BLaER1 (cell line): ENCODE measurements at regions not wholly inside any gene's neighbourhood (a gene's known extent, or its start where the extent isn't known, plus 50 kb on each side); places are given as distances from the start of the nearest gene placed in this dataset.
"Not testable (repeated sequence)": the region's sequence is repeated elsewhere in the genome, so short reads cannot be mapped to it uniquely, and the experiment has no call there.

Source experiments
- H3K27ac ChIP-seq: shearing (Covaris generic); formaldehyde crosslinking; 2 replicates; pipeline ENCODE4 v1.8.1; 2022
- H3K27me3 ChIP-seq: shearing (Covaris generic); formaldehyde crosslinking; 2 replicates; pipeline ENCODE4 v1.8.1; 2022
- H3K36me3 ChIP-seq: shearing (Covaris generic); formaldehyde crosslinking; 2 replicates; pipeline ENCODE4 v1.8.1; 2022
- H3K4me1 ChIP-seq: shearing (Covaris generic); formaldehyde crosslinking; 2 replicates; pipeline ENCODE4 v1.8.1; 2022
- H3K4me2 ChIP-seq: shearing (Covaris generic); formaldehyde crosslinking; 2 replicates; pipeline ENCODE4 v1.8.1; 2022
- H3K4me3 ChIP-seq: shearing (Covaris generic); formaldehyde crosslinking; 2 replicates; pipeline ENCODE4 v1.8.1; 2022
- H3K9ac ChIP-seq: shearing (Covaris generic); formaldehyde crosslinking; 2 replicates; pipeline ENCODE4 v1.8.1; 2022
- H3K9me3 ChIP-seq: shearing (Covaris generic); formaldehyde crosslinking; 2 replicates; pipeline ENCODE4 v1.8.1; 2022
- H4K20me1 ChIP-seq: shearing (Covaris generic); formaldehyde crosslinking; 2 replicates; pipeline ENCODE4 v1.8.1; 2022
- Cebpa-rat ChIP-seq: shearing (Covaris generic); IDR thresholded peaks from 2 replicates; pipeline ENCODE4 v1.8.1; 2022

DNA sequence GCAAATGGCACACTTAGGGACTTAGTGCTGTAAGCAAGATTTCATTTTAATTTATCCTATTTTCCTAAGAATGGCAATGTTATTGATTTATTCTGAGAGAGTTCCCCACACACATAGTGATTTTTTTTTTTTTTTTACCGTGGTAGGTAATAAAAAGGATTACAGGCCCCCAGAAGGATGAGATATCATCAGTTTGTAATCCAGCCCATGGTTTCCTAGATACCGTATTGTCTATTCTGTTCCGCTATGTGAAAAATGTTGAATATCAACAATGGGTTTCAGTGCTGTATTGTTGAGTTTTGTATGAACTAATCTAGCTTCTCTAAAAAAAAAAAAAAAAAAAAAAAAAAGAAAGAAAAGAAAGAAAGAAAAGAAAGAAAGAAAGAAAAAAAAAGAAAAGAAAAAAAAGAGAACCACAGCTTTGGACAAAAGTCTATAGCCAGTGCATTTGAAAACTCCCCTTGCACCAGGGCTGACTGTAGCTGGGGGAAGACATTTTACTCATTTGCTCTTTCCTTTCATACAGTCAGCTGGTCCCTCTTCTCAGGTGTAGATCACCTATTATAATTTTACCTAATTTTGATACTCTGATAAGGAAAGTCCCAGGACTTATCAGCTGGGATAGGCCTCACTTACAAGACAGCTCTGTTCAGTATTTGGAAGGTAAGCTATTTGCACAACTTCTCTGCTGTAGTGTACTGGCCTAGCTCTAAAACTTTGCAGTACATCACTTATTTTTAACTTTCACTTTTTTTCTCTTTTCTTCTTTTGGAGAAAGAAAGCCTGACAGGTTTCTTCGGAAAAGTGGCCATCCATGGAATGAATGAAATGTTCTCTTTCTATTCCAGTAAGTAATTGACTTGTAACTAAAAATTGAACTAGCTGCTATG, 101.4 kb upstream of the SOX2 start:
- Histone ChIP-seq H3K27ac (no peak overlapping the region), H3K9me3 (no peaks in the 10 kb centered on the region), H3K36me3 (no peaks in the 10 kb centered on the region), H3K27me3 (no peaks in the 10 kb centered on the region), H3K4me3 (no peak overlapping the region), H3K4me1 (no peaks in the 10 kb centered on the region), H3K4me2 (no peak overlapping the region), H3K9ac (no peak overlapping the region), H4K20me1 (no peaks in the 10 kb centered on the region)
- no peak for TF ChIP-seq Cebpa-rat

DNA sequence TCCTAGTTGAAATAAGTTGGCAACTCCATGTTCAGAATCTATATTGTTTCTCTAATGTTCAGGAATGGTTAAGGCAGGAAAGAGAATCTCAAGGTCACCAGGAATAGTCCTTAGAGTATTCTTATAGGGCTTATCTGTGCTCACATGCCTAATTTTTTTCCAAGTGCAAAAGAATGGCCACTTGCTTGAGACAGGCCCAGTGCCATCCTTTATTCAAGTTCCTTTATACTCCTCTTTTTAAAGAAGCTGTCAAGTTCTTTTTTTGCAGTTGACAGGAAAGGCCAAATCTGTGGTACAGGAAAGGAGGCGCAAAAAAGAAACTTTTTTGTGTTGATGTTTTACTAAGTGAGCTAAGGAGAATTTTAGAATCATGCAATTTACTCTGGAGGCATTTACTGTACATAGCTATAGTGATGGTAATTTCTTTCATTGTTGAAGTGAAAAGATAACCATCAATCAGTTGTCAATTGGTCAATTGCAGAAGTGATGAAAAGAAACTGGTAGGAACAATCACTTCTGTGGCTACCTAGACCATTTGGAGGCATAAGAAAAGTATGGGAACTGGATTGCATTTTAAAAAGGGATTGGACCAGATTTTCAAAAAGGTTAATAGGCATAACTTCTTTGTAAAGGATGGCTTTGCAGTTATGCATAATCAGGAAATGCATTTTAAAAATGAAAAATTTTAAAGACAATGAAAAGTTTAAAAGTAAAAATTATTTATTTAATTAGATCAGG, 102.5 kb upstream of the SOX2 start:
- H3K4me3 ChIP-seq: no peak overlapping the region

DNA sequence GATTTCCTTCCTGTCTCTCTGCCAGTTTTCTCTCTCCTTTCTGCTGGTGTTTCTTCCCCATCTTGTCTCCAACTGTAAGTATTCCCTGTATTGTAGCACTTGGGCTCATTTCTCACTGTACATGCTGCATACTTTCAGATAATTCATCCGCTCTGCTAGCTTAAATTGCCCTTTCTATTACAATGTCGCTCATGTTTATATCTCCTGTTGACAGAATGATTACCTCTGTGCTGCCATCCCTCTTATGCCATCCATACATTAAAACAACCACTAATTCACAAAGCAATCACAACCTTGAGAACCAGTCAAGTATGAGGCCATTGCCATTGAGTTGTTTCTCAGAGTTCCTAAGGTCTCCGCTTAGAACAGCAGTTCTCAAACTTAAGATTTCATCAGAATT, 107.5 kb upstream of the SOX2 start:
- H3K4me2 ChIP-seq: no peak overlapping the region
- no peak overlapping the region for H3K9ac ChIP-seq
- H3K27me3 ChIP-seq: no peaks in the 10 kb centered on the region
- no peaks in the 10 kb centered on the region for H3K4me1 ChIP-seq
- no peaks in the 10 kb centered on the region for H3K9me3 ChIP-seq
- no peak overlapping the region for H3K4me3 ChIP-seq
- no peaks in the 10 kb centered on the region for H4K20me1 ChIP-seq
- no peak for TF ChIP-seq Cebpa-rat
- no peak overlapping the region for H3K27ac ChIP-seq
- H3K36me3 ChIP-seq: no peaks in the 10 kb centered on the region

More for the DNA sequence above, 102.5 kb upstream of the SOX2 start:
- no peaks in the 10 kb centered on the region for H3K36me3 ChIP-seq
- no peak overlapping the region for H3K9ac ChIP-seq
- no peak for TF ChIP-seq Cebpa-rat
- H3K4me2 ChIP-seq: no peak overlapping the region
- no peaks in the 10 kb centered on the region for H3K27me3 ChIP-seq
- H3K4me1 ChIP-seq: no peaks in the 10 kb centered on the region
- H3K27ac ChIP-seq: no peak overlapping the region
- H4K20me1 ChIP-seq: no peaks in the 10 kb centered on the region
- H3K9me3 ChIP-seq: no peaks in the 10 kb centered on the region

DNA sequence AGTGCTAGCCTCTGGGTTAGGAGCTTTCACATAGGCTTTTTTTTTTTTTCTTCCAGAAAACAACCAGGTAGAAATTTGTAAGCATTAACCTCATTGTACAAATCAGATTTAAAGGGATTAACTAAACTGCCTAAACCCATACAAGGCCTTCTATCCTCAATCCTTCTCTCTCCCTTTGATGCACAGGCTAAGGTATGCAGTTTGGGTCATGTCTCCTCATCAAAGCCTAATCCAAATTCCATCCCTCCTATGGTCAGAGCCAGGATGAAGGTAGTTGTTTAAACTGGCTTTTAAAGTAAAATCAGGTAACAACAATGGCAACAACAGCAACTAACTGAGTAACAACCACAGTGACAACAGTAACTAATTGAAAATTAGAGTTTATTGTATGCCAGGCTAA, 115.6 kb upstream of the SOX2 start:
- Histone ChIP-seq H3K4me3 (no peak overlapping the region), H4K20me1 (no peaks in the 10 kb centered on the region), H3K9me3 (no peaks in the 10 kb centered on the region), H3K27ac (no peak overlapping the region), H3K27me3 (no peaks in the 10 kb centered on the region), H3K9ac (no peak overlapping the region), H3K4me1 (no peaks in the 10 kb centered on the region), H3K4me2 (no peak overlapping the region), H3K36me3 (no peaks in the 10 kb centered on the region)
- TF ChIP-seq Cebpa-rat: no peak

DNA sequence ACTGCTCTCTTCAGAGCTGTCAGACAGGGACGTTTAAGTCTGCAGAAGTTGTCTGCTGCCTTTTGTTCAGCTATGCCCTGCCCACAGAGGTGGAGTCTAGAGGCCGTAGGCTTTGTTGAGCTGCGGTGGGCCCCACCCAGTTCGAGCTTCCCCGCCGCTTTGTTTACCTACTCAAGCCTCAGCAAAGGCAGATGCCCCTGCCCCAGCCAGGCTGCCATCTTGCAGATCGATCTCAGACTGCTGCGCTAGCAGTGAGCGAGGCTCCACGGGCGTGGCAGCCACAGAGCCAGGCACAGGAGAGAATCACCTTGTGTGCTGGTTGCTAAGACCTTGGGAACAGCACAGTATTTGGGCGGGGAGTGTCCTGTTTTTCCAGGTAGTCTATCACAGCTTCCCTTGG, 120.8 kb upstream of the SOX2 start:
- H3K9ac ChIP-seq, H3K4me3 ChIP-seq, H3K27ac ChIP-seq, H3K36me3 ChIP-seq, H4K20me1 ChIP-seq, H3K4me1 ChIP-seq, H3K4me2 ChIP-seq, H3K9me3 ChIP-seq, H3K27me3 ChIP-seq: not testable (repeated sequence)

DNA sequence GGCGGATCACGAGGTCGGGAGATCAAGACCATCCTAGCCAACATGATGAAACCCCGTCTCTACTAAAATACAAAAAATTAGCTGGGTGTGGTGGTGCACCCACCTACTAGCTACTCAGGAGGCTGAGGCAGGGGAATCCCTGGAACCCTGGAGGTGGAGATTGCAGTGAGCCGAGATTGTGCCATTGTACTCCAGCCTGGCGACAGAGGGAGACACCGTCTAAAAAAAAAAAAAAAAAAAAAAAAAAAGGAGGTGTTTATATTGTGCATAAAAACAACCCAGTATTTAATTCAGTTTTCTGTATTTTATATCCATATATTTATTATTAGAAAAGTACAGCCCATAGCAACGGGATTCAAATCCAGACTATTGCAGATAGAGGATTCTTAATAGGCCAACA, 129.1 kb upstream of the SOX2 start:
- no peaks in the 10 kb centered on the region for H3K9me3 ChIP-seq
- no peak for TF ChIP-seq Cebpa-rat
- H3K4me3 ChIP-seq: no peak overlapping the region
- no peaks in the 10 kb centered on the region for H3K36me3 ChIP-seq
- no peak overlapping the region for H3K4me2 ChIP-seq
- H4K20me1 ChIP-seq: no peaks in the 10 kb centered on the region
- H3K27me3 ChIP-seq: no peaks in the 10 kb centered on the region
- no peaks in the 10 kb centered on the region for H3K4me1 ChIP-seq
- H3K27ac ChIP-seq: no peak overlapping the region
- no peak overlapping the region for H3K9ac ChIP-seq

DNA sequence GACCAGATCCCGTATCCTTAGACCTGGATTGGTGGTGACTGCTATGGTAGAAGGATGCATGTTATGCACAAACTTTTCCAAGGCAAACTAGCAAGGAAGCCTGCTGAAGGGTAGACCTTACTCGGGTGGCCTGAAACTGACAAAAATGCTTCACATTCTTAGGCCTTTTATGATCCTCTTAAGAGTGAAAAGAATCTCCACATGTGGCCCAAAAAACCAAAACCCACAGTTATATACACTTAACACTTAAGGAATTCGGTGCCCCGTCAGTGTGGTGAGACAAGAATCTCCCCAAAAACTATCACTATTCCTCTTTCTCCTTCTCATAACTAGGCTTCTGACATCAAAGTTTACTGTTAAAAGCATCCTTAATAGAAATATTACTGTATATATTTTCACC, 130.1 kb upstream of the SOX2 start:
- no peaks in the 10 kb centered on the region for H3K4me1 ChIP-seq
- no peaks in the 10 kb centered on the region for H3K36me3 ChIP-seq
- H4K20me1 ChIP-seq: no peaks in the 10 kb centered on the region
- no peak overlapping the region for H3K4me2 ChIP-seq
- H3K9ac ChIP-seq: no peak overlapping the region
- no peak overlapping the region for H3K4me3 ChIP-seq
- no peak overlapping the region for H3K27ac ChIP-seq
- no peak for TF ChIP-seq Cebpa-rat
- H3K27me3 ChIP-seq: no peaks in the 10 kb centered on the region
- no peaks in the 10 kb centered on the region for H3K9me3 ChIP-seq

DNA sequence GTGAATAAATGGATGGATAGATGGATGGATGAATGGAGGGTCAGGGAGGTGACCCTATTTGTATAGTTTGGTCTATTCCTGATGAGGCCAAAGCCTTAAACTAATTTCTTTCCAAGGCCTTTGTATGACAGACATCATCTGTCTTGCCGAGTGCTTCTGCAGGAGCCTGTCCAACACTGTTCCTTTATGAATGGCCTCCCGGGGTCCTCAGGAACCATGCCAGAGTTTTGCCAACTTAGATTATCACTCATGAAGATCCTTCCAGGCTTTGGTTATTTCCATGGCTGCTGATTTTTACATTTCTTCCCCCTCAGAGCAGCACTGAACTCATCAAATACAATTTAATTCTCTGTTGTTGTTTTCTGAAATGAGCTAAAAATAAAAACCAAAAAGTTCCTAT, 133.0 kb upstream of the SOX2 start:
- no peak overlapping the region for H3K27ac ChIP-seq
- H3K9me3 ChIP-seq: no peaks in the 10 kb centered on the region
- H3K4me1 ChIP-seq: no peaks in the 10 kb centered on the region
- H3K4me2 ChIP-seq: no peak overlapping the region
- no peak overlapping the region for H3K4me3 ChIP-seq
- no peaks in the 10 kb centered on the region for H3K27me3 ChIP-seq
- H3K36me3 ChIP-seq: no peaks in the 10 kb centered on the region
- TF ChIP-seq Cebpa-rat: no peak
- H4K20me1 ChIP-seq: no peaks in the 10 kb centered on the region
- no peak overlapping the region for H3K9ac ChIP-seq

DNA sequence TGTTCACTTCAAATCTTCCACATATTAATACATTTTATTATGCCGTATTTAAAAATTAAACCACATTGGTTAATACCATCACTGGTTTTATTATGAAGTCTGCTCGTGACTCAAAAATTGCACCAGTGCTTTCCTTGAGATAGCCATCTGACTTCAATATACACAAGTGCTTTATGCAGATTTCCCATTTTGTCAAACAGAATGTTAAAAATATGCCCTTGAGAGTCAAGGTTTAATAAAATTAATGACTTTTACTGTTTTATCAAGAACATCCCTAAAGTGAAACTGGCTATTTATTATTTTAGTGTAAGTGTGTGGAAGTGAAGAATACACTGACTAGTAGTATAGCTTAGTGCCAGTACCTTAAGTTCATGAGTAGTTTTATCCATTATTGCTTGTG, 139.3 kb upstream of the SOX2 start:
- Histone ChIP-seq H3K4me3 (no peak overlapping the region), H3K27ac (no peak overlapping the region), H3K27me3 (no peaks in the 10 kb centered on the region), H3K4me1 (no peaks in the 10 kb centered on the region), H3K36me3 (no peaks in the 10 kb centered on the region), H3K4me2 (no peak overlapping the region), H4K20me1 (no peaks in the 10 kb centered on the region), H3K9ac (no peak overlapping the region), H3K9me3 (no peaks in the 10 kb centered on the region)
- no peak for TF ChIP-seq Cebpa-rat

DNA sequence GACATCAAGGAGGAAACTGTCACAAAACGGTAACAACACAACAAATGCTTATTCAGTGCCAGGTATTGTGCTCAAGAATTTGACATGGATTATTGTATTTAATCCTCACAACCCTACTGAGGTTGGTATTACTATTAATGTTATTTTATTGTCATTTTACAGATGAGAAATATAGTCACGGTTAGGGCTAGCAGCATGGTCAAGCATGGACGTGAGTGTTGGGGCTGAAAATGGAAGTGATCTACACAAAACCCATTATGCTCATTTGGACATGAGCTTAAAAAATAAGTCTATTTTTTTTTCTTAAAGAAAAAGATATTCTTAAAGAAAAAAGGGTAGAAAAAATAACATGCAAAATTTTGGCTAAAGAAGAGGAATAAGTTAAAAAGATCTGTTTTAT, 141.3 kb upstream of the SOX2 start:
- TF ChIP-seq Cebpa-rat: no peak
- Histone ChIP-seq H4K20me1 (no peaks in the 10 kb centered on the region), H3K27ac (no peak overlapping the region), H3K4me2 (no peak overlapping the region), H3K36me3 (no peaks in the 10 kb centered on the region), H3K9me3 (no peaks in the 10 kb centered on the region), H3K4me3 (no peak overlapping the region), H3K4me1 (no peaks in the 10 kb centered on the region), H3K27me3 (no peaks in the 10 kb centered on the region), H3K9ac (no peak overlapping the region)
